ENCODE measurements at regions not wholly inside any gene's neighbourhood (a gene's known extent, or its start where the extent isn't known, plus 50 kb on each side); places are given as distances from the start of the nearest gene placed in this dataset.
"Not testable (repeated sequence)": the region's sequence is repeated elsewhere in the genome, so short reads cannot be mapped to it uniquely, and the experiment has no call there.

- intact Hi-C loops (cut with micrococcal nuclease; ENCODE audit: unreplicated experiment); H3K27ac ChIP-seq (ENCODE audit: low read depth, low read length, poor library complexity, severe bottlenecking); H3K9me3 ChIP-seq (ENCODE audit: low read length); POLR2A ChIA-PET; BruUV-seq (replicated peaks); H3K79me2 ChIP-seq (ENCODE audit: insufficient read depth, low read depth, low read length); H3K36me3 ChIP-seq (ENCODE audit: insufficient read depth, low read length); H3K9me2 ChIP-seq (ENCODE audit: insufficient read depth, low read length); H4K20me1 ChIP-seq (ENCODE audit: insufficient read depth, low read length); H3K4me2 ChIP-seq (ENCODE audit: low read length); H2AFZ ChIP-seq (ENCODE audit: low read length); DNase-seq (ENCODE audit: low spot score); CTCF ChIA-PET (ENCODE audit: unreplicated experiment); H3K4me1 ChIP-seq (ENCODE audit: insufficient read depth, low read length, poor library complexity, severe bottlenecking); H3K4me3 ChIP-seq (ENCODE audit: low read depth, low read length, poor library complexity, severe bottlenecking): not testable (repeated sequence)
These were observed 661.5 kb upstream of the TPTE start for GRCh38 chr21:9859865-9860264.

DNA sequence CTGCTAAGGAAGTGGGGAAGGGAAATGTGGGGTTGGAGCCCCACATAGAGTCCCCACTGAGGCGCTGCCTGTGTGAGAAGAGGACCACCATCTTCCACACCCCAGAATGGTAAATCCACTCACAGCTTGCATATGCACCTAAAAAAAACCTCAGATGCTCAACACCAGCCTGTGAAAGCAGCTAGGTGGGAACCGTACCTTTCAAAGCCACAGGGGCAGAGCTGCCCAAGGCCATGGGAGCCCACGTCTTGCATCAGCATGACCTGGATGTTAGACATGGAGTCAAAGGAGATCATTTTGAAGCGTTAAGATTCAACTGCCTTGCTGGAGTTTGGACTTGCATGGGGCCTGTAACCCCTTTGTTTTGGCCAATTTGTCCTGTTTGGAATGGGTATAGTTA lies 658.9 kb upstream of the TPTE start:
- H3K9me2 ChIP-seq (ENCODE audit: insufficient read depth, low read length); H3K4me1 ChIP-seq (ENCODE audit: insufficient read depth, low read length, poor library complexity, severe bottlenecking); H3K79me2 ChIP-seq (ENCODE audit: insufficient read depth, low read depth, low read length); H3K36me3 ChIP-seq (ENCODE audit: insufficient read depth, low read length); H3K4me3 ChIP-seq (ENCODE audit: low read depth, low read length, poor library complexity, severe bottlenecking); BruUV-seq (replicated peaks); H3K4me2 ChIP-seq (ENCODE audit: low read length); H3K9me3 ChIP-seq (ENCODE audit: low read length); DNase-seq (ENCODE audit: low spot score); H3K27ac ChIP-seq (ENCODE audit: low read depth, low read length, poor library complexity, severe bottlenecking); POLR2A ChIA-PET; CTCF ChIA-PET (ENCODE audit: unreplicated experiment); intact Hi-C loops (cut with micrococcal nuclease; ENCODE audit: unreplicated experiment); H2AFZ ChIP-seq (ENCODE audit: low read length); H4K20me1 ChIP-seq (ENCODE audit: insufficient read depth, low read length): not testable (repeated sequence)

GRCh38 chr21:9867815-9868214 lies 653.6 kb upstream of the TPTE start:
- H3K9me2 ChIP-seq (ENCODE audit: insufficient read depth, low read length); BruUV-seq (replicated peaks); DNase-seq (ENCODE audit: low spot score); H3K4me2 ChIP-seq (ENCODE audit: low read length); H4K20me1 ChIP-seq (ENCODE audit: insufficient read depth, low read length); H3K27ac ChIP-seq (ENCODE audit: low read depth, low read length, poor library complexity, severe bottlenecking); POLR2A ChIA-PET; H3K9me3 ChIP-seq (ENCODE audit: low read length); intact Hi-C loops (cut with micrococcal nuclease; ENCODE audit: unreplicated experiment); H3K4me3 ChIP-seq (ENCODE audit: low read depth, low read length, poor library complexity, severe bottlenecking); H2AFZ ChIP-seq (ENCODE audit: low read length); H3K4me1 ChIP-seq (ENCODE audit: insufficient read depth, low read length, poor library complexity, severe bottlenecking); H3K79me2 ChIP-seq (ENCODE audit: insufficient read depth, low read depth, low read length); CTCF ChIA-PET (ENCODE audit: unreplicated experiment); H3K36me3 ChIP-seq (ENCODE audit: insufficient read depth, low read length): not testable (repeated sequence)

GRCh38 chr21:9873096-9873495 lies 648.3 kb upstream of the TPTE start:
- DNase-seq (ENCODE audit: low spot score); H3K79me2 ChIP-seq (ENCODE audit: insufficient read depth, low read depth, low read length); CTCF ChIA-PET (ENCODE audit: unreplicated experiment); intact Hi-C loops (cut with micrococcal nuclease; ENCODE audit: unreplicated experiment); H3K4me3 ChIP-seq (ENCODE audit: low read depth, low read length, poor library complexity, severe bottlenecking); H3K9me2 ChIP-seq (ENCODE audit: insufficient read depth, low read length); POLR2A ChIA-PET; H3K4me1 ChIP-seq (ENCODE audit: insufficient read depth, low read length, poor library complexity, severe bottlenecking); H3K9me3 ChIP-seq (ENCODE audit: low read length); H3K4me2 ChIP-seq (ENCODE audit: low read length); H2AFZ ChIP-seq (ENCODE audit: low read length); BruUV-seq (replicated peaks); H3K27ac ChIP-seq (ENCODE audit: low read depth, low read length, poor library complexity, severe bottlenecking); H4K20me1 ChIP-seq (ENCODE audit: insufficient read depth, low read length); H3K36me3 ChIP-seq (ENCODE audit: insufficient read depth, low read length): not testable (repeated sequence)

DNA sequence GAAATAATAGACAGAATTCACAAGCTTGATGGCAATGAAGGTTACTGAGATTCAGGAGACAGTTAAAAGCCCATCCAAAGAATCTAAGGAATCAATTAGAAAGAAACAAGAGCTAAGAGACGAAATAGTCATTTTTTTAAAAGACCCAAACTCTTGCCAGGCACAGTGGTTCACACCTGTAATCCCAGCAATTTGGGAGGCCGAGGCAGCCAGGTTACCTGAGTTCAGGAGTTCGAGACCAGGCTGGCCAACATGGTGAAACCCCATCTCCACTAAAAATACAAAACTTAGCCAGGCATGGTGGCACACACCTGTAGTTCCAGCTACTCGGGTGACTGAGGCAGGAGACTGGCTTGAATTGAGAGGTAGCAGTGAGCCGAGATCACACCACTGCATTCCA lies 647.2 kb upstream of the TPTE start:
- H3K27ac ChIP-seq (ENCODE audit: low read depth, low read length, poor library complexity, severe bottlenecking); H3K4me3 ChIP-seq (ENCODE audit: low read depth, low read length, poor library complexity, severe bottlenecking); H4K20me1 ChIP-seq (ENCODE audit: insufficient read depth, low read length); H3K4me1 ChIP-seq (ENCODE audit: insufficient read depth, low read length, poor library complexity, severe bottlenecking); CTCF ChIA-PET (ENCODE audit: unreplicated experiment); POLR2A ChIA-PET; H3K36me3 ChIP-seq (ENCODE audit: insufficient read depth, low read length); H3K9me3 ChIP-seq (ENCODE audit: low read length); H3K79me2 ChIP-seq (ENCODE audit: insufficient read depth, low read depth, low read length); intact Hi-C loops (cut with micrococcal nuclease; ENCODE audit: unreplicated experiment); BruUV-seq (replicated peaks); H2AFZ ChIP-seq (ENCODE audit: low read length); H3K4me2 ChIP-seq (ENCODE audit: low read length); DNase-seq (ENCODE audit: low spot score); H3K9me2 ChIP-seq (ENCODE audit: insufficient read depth, low read length): not testable (repeated sequence)

GRCh38 chr21:9881430-9881829 lies 640.0 kb upstream of the TPTE start:
- H3K4me1 ChIP-seq (ENCODE audit: insufficient read depth, low read length, poor library complexity, severe bottlenecking); H3K27ac ChIP-seq (ENCODE audit: low read depth, low read length, poor library complexity, severe bottlenecking); BruUV-seq (replicated peaks); H4K20me1 ChIP-seq (ENCODE audit: insufficient read depth, low read length); H3K79me2 ChIP-seq (ENCODE audit: insufficient read depth, low read depth, low read length); H3K9me3 ChIP-seq (ENCODE audit: low read length); intact Hi-C loops (cut with micrococcal nuclease; ENCODE audit: unreplicated experiment); H3K4me3 ChIP-seq (ENCODE audit: low read depth, low read length, poor library complexity, severe bottlenecking); DNase-seq (ENCODE audit: low spot score); H3K36me3 ChIP-seq (ENCODE audit: insufficient read depth, low read length); H2AFZ ChIP-seq (ENCODE audit: low read length); H3K4me2 ChIP-seq (ENCODE audit: low read length); CTCF ChIA-PET (ENCODE audit: unreplicated experiment); H3K9me2 ChIP-seq (ENCODE audit: insufficient read depth, low read length); POLR2A ChIA-PET: not testable (repeated sequence)

DNA sequence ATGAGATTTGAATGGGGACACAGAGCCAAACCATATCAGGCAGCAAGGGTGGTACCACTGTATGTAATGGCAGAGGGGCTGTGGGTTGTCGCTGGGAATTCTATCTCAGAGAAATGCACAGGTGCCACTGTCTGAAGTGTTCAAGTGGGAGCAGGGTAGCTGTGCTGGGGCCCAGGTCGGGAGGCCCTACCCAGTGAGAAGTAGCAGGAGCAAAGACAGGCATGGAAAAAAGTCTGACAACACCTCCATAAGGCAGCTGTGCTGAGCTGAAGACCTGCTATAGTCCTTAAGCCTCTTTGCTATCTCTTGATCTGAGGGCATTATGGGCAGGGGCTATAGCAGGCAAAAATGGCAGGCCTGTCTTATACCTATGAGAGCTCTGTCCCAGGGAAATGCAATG lies 638.3 kb upstream of the TPTE start:
- H3K27ac ChIP-seq (ENCODE audit: low read depth, low read length, poor library complexity, severe bottlenecking); H2AFZ ChIP-seq (ENCODE audit: low read length); H3K4me2 ChIP-seq (ENCODE audit: low read length); POLR2A ChIA-PET; H3K9me2 ChIP-seq (ENCODE audit: insufficient read depth, low read length); CTCF ChIA-PET (ENCODE audit: unreplicated experiment); H3K4me3 ChIP-seq (ENCODE audit: low read depth, low read length, poor library complexity, severe bottlenecking); H3K36me3 ChIP-seq (ENCODE audit: insufficient read depth, low read length); H3K9me3 ChIP-seq (ENCODE audit: low read length); BruUV-seq (replicated peaks); H3K4me1 ChIP-seq (ENCODE audit: insufficient read depth, low read length, poor library complexity, severe bottlenecking); H4K20me1 ChIP-seq (ENCODE audit: insufficient read depth, low read length); H3K79me2 ChIP-seq (ENCODE audit: insufficient read depth, low read depth, low read length); intact Hi-C loops (cut with micrococcal nuclease; ENCODE audit: unreplicated experiment); DNase-seq (ENCODE audit: low spot score): not testable (repeated sequence)
